ENCODE measurements at regions not wholly inside any gene's neighbourhood (a gene's known extent, or its start where the extent isn't known, plus 50 kb on each side); places are given as distances from the start of the nearest gene placed in this dataset.

- TF ChIP-seq CTCF (conservative IDR thresholded peaks at IDR 0.05) (no peak), ZFX (IDR thresholded peaks at IDR 0.05) (no peak)
These were observed 55.9 kb upstream of the ZNF236 start for GRCh38 chr18:76766429-76766828.

Data from C4-2B (cell line).